ENCODE measurements at regions not wholly inside any gene's neighbourhood (a gene's known extent, or its start where the extent isn't known, plus 50 kb on each side); places are given as distances from the start of the nearest gene placed in this dataset.

DNA sequence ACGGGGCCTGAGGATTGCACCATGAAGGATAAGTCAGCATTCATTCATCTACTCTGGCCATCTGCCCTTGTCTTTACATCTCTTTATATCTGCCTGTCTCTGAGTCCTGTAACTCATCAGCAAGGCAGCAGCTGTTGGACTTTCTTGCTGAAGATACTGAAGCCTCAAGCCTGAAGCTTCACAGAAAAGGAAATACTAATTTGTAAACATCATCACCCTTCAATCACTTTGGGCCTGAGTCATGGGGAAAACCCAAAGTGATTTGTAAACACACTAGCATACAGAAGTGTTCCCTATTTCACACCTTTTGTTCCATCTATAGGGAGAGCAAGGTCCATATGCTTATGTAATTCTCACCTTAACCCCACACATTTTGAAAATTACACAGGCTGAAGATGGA lies 928.2 kb downstream of the EPHA3 start:
- Histone ChIP-seq H3K27me3 (no peaks in the 10 kb centered on the region), H3K4me3 (no peak overlapping the region), H3K27ac (no peak overlapping the region), H3K36me3 (no peaks in the 10 kb centered on the region), H3K9me3 (no peaks in the 10 kb centered on the region), H3K4me1 (no peaks in the 10 kb centered on the region)
- no peak for ATAC-seq
- TF ChIP-seq POLR2AphosphoS5 (IDR thresholded peaks at IDR 0.05) (no peak), POLR2A (IDR thresholded peaks at IDR 0.05) (no peak), EP300 (IDR thresholded peaks at IDR 0.05) (no peak), CTCF (IDR thresholded peaks at IDR 0.05) (no peak)
- WGBS, 2 donors (ENCODE audit: low coverage in 1 of 2), result 60 to 71% methylated on average over 1 of the region's 1 CpG

- WGBS, 2 donors (ENCODE audit: low coverage in 1 of 2), result 78 to 82% methylated on average over 1 of the region's 1 CpG
- H3K9me3 ChIP-seq, result no peaks in the 10 kb centered on the region
Measured at GRCh38 chr3:90036939-90037469, 929.6 kb downstream of the EPHA3 start.

GRCh38 chr3:90039994-90040393 lies 932.6 kb downstream of the EPHA3 start:
- ATAC-seq, result no peak
- no peaks in the 10 kb centered on the region for H3K36me3 ChIP-seq
- H3K9me3 ChIP-seq, result no peaks in the 10 kb centered on the region
- no peaks in the 10 kb centered on the region for H3K27me3 ChIP-seq
- no peak overlapping the region for H3K4me3 ChIP-seq
- H3K27ac ChIP-seq, result no peak overlapping the region
- WGBS, 2 donors (ENCODE audit: low coverage in 1 of 2), result 75 to 90% methylated on average over 2 of the region's 2 CpGs
- no peak for TF ChIP-seq POLR2A (IDR thresholded peaks at IDR 0.05)
- no peak for TF ChIP-seq EP300 (IDR thresholded peaks at IDR 0.05)
- no peak for TF ChIP-seq POLR2AphosphoS5 (IDR thresholded peaks at IDR 0.05)
- no peak for TF ChIP-seq CTCF (IDR thresholded peaks at IDR 0.05)
- no peaks in the 10 kb centered on the region for H3K4me1 ChIP-seq

More at GRCh38 chr3:90036939-90037469, 929.6 kb downstream of the EPHA3 start:
- no peak for ATAC-seq
- H3K4me3 ChIP-seq, result no peak overlapping the region
- no peak for TF ChIP-seq CTCF (IDR thresholded peaks at IDR 0.05)
- TF ChIP-seq POLR2AphosphoS5 (IDR thresholded peaks at IDR 0.05), result no peak
- no peak for TF ChIP-seq POLR2A (IDR thresholded peaks at IDR 0.05)
- no peak for TF ChIP-seq EP300 (IDR thresholded peaks at IDR 0.05)
- no peaks in the 10 kb centered on the region for H3K27me3 ChIP-seq
- no peak overlapping the region for H3K27ac ChIP-seq
- no peaks in the 10 kb centered on the region for H3K4me1 ChIP-seq
- no peaks in the 10 kb centered on the region for H3K36me3 ChIP-seq

DNA sequence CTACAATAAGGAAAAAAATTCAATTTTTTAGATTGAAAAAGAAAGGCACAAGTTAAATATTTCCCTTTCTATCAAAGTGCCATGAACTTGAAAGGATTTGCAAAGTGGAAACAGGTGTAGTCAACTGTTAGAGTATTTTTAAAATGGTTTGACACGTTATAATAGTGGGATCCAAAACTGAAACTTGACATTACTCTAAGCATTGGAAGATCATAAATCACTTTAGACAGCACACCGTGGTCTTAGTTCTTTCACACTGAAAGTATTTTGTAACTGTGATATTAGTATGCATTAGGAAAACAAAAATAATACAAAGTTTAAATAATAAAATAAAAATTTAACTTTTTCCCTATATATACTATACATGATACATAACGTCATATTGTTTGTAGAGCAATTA lies 933.1 kb downstream of the EPHA3 start:
- WGBS, 2 donors (ENCODE audit: low coverage in 1 of 2), result 71 to 77% methylated on average over 3 of the region's 3 CpGs
- ATAC-seq, result no peak

More for the DNA sequence above, 933.1 kb downstream of the EPHA3 start:
- TF ChIP-seq POLR2AphosphoS5 (IDR thresholded peaks at IDR 0.05) (no peak), CTCF (IDR thresholded peaks at IDR 0.05) (no peak), EP300 (IDR thresholded peaks at IDR 0.05) (no peak), POLR2A (IDR thresholded peaks at IDR 0.05) (no peak)
- Histone ChIP-seq H3K4me1 (no peaks in the 10 kb centered on the region), H3K36me3 (no peaks in the 10 kb centered on the region), H3K9me3 (no peaks in the 10 kb centered on the region), H3K27me3 (no peaks in the 10 kb centered on the region), H3K27ac (no peak overlapping the region), H3K4me3 (no peak overlapping the region)

All from gastroesophageal sphincter (tissue), 4 donors.